Urothelium cell line (cell line): ENCODE measurements at regions not wholly inside any gene's neighbourhood (a gene's known extent, or its start where the extent isn't known, plus 50 kb on each side); places are given as distances from the start of the nearest gene placed in this dataset.
A peak's percentile ranks its signal among the peaks of the same experiment; 100 is the strongest.

Source experiments
- DNase-seq: peaks from one replicate; pipeline ENCODE4 v3.0.0; 2011; ENCODE audit warnings: low spot score, mixed read lengths
- FAIRE-seq: peaks from 2 replicates; lab custom pipeline; 2011; peaks lifted over from hg19 to GRCh38; lab: Jason Lieb, UNC

DNA sequence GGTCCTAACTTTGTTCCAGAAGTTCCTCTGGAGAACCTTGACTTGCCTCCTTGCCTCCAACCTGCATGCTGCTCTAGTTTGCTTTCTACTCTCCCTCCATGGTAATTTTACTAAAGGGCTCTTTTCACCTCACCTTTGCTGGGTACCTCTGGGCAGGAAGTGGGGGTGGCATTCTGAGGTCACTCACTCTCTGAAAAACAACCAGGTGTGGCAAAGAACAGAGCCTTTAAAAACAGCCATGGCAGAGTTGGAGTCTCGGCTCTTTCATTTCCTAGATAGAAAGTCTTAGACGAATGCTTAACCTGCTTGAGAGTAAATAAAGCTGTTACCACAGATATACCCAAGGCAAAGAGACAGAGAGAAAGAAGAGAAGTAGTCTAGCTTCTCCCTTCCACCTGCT, 827.9 kb downstream of the BCL11B start:
- DNase-seq, result no peak
- FAIRE-seq, result no peak

DNA sequence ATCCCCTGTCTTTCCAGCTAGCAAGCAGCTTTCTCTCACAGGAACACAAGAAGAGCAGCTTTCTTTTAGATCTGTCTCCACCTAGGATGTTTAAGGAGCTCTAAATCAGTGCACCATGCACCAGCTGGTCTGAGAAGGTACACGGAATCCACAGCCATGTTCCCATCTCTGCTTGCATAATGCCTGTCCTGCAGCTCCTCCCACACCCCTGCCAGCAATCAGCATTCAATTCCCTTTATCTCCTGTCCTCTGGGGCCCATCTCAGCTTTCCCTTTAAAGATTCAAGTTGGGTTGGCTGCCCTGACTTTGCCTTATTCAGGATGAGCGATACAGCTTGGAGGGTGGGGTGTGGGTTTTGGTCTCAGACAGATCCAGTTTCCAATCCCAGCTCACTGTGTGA, 826.3 kb downstream of the BCL11B start:
- DNase-seq (no peak), FAIRE-seq (no peak)

DNA sequence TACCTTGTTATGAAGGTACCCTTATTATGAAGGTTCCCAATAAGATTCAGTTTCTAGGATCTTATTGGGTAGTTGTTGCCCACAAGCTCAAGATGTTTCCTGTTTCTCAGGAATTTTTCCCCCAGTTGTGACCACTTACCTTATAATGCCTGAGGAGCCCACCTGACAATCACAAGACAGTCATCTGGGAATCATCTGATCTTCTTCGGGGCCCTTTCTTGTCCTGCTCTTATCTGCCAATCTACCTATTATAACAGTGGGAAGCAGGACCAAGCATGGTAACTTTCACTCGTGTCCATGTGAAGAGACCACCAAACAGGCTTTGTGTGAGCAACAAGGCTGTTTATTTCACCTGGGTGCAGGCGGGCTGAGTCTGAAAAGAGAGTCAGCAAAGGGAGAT, 825.5 kb downstream of the BCL11B start:
- DNase-seq (no peak), FAIRE-seq (no peak)

DNA sequence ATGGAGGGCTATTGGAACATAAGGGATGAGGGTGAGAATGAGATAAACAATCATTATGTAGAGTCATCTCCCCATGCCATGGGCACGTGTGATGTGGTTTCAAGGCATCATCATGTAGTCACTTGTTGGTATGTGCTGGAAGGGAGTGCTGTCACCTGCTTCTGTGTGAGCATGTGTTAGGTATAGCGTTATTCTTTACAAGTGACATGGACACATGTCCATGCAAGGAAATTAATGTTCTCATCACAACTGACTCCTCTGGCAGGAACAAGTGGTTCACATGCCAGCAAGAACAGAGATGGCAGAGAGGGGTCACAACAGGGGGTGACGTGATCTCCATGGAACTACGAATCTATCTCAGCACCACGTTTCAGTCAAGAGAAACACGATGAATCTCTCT, 815.8 kb downstream of the BCL11B start:
- FAIRE-seq (no peak), DNase-seq (no peak)

DNA sequence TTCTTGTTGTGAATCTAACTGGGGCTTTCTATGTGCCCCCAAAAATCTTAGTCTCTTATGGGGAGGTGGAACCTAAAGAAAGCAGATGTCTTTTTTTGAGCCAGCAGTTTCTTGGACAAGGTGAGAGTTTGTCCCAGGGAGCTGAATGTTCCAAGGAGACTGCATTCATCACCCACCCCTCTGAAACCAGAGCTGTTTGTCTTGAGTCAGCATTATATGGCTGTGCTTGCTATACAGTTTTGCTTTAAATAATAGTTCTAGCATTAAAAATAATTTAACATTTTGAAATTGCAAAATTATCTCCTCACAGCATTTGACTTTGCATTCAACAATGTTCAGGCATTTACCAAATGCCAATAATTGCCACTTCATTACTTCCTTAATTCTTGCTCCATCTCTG, 813.3 kb downstream of the BCL11B start:
- no peak for FAIRE-seq
- DNase-seq, result no peak

DNA sequence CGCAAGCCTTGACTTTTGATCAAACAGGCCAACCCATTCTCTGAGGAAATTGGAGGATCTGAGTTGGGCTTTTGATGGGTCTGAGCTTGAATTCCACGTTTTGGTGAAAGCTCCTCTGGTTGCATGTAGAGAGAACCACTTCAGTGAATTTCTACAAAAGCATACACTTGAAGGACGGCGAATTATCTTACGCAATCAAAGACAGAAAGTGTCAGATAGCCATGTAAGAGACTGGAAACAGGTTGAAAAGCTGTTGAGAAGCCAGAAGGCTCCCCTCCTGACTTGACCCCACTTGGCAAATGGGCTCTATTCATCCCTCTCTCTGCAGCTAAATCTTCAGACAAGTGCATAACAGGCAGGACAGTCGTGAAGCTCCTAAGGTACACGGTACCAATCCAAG, 809.1 kb downstream of the BCL11B start:
- FAIRE-seq (no peak), DNase-seq (no peak)

DNA sequence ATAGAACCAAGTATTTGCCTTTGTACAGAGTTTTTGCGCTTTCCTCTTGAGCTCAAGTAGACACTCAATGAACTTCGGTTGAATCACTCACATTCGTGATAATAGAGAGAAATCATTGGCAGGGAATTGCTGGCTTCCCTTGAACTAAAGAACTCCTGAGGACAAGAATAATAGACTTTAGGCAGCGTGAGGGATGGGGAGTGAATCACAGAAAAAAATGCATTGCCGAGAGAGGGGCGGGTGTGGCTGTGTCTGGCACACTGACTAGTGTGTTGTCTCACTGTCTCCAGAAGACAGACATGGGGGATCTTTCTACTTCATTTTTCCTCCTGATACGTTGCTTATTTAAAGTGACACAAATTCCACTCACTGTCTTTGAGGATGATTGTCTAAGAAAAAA, 805.2 kb downstream of the BCL11B start:
- DNase-seq (no peak), FAIRE-seq (no peak)

DNA sequence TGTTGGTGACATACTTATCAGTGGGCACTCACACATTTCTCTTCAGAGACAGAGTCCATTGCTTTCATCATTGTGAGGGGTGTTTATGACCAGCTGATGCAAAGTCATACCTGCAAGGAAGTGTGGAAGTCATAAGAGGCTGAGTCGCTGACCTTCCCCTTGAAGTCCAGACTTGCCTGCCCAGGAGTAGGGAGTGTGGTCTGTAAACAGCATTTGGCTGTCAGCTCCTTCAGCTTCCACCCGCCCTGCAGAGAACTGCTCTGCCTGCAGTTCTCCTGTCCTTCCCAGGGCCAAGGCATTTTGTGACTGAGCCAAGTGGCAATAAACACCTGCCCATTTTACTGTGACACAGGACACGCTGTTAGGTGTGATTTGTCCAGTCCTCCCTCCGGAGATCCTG, 801.3 kb downstream of the BCL11B start:
- DNase-seq (no peak), FAIRE-seq (no peak)

DNA sequence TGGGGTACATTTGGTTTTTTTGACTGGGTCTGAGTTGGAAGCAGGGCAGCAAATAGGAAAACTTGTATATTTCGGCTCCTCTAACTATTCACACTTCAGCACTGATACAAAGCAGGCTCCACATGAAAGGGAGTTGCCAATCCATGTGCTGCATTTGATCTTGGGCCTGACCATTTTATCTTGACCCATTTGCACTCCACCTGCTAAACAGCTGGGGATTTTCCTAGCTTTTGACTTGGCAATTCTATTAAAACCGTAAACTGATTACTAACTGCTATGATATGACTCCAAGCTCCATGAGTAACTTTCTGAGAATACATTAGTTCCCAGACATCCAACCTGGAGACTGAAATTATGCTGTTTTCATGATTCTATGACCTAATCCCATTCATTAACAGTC, 797.1 kb downstream of the BCL11B start:
- FAIRE-seq, result no peak
- DNase-seq, result no peak

DNA sequence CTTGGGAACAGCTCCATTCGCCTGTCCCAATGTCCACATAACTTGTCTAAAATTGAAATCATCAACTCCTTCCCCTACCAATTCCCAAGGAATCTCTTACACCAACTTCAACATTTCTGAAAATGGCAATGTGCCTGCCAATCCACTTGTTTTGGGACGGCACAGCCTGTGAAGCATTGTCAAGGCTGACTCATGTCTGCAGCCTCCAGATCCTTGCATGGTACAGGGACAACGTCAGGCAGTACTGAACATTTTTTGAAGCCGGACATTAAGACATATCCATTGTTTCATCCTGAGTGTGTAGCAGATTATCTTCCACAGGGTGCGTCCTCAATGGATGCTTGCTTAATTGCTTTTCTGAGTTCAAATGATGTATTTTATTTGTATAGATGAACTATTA, 794.1 kb downstream of the BCL11B start:
- no peak for FAIRE-seq

DNA sequence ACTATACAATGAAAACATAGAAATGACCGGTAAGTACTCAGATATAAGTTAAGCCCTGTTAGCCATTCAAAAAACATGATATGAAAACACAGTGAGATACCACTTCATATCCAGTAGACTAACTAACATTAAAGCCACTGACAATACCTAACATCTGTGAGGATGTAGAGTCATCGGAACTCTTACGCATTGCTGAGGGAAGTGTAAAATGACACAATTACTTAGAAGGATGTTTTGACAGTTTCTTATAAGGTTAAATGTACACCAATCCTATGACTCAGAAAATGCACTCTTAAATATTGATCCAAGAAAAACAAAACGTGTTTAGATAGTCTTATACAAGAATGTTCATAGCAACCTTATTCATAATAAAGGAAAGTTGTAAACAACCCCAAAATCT, 782.9 kb downstream of the BCL11B start:
- FAIRE-seq (no peak), DNase-seq (no peak)

More for the DNA sequence above, 794.1 kb downstream of the BCL11B start:
- DNase-seq, result no peak

DNA sequence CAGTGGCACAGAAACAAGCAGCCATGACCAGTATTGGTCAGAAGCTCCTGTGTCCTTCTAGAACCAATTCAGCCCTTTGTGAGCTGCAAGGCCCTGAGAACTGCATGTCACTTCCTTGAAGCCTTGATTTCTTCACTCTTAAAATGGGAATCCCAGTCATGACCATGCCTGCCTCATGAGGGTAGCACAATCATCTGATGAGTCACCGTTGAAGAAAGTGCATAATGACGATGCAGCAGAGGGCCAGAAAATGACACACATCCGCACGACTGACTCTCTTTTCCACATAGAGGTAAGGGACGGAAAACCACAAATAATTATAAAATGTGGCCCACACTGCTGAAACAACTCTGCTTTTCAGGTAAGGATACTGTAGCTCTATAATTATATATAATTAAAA, 777.4 kb downstream of the BCL11B start:
- FAIRE-seq, result no peak
- DNase-seq, result peak; percentile 27

DNA sequence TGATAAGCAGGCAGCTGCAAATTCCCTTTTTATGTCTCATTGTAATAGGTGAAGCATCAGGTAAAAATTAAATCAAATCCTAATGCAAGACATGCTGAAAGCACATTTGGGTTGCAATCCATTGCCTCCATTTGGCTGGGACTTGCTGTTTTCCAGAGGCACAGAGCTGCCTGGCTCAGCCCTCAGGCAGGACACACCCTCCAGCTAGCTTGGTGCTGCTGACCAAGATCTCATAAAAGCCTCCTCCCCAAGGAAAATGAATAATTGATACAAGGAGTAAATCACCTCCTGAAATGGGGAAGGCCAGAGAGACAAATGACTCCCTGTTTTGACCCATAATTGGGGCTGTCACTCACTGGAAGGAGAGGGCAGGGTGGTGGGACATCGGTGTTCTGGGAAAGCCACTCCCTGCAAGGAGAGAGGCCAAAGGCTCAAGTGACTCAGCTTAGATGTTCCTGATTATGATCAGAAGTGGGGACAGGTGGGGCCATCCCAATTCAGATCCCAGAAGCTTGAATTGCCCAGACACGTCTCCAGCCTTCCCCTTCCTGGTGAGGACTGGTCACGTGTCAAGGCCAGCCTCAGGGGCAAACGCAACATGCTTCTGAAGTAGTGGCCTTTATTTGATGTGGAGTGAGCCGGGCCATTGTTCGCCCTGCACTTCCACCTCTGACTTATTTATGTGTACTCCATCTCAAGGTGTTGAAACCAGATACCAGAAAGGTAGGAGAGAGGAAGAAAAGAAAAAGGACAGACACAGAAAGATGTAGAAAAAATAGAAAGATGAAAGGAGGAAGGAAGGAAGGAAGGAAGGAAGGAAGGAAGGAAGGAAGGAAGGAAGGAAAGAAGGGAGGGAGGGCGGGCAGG, 773.7 kb downstream of the BCL11B start:
- FAIRE-seq, result no peak
- DNase-seq, result no peak

DNA sequence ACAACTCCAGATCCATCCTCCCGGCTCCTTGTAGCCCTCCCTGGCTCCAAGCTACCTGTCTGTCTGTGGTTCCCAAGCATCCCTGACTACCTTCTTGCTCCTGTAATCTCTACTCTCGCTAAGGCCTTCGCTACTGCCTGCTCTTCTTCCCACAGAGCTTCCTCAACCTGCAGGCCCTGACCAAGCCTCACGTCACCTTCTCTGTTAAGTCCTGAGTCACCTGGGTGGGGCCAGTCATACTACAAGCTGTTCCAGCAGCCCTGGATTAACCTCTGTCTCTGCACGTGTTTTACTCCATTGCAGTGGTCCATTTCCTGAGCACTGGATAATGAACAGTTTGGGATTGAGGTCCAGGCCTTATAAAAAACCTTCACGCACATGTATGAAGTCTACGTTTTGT, 770.7 kb downstream of the BCL11B start:
- FAIRE-seq, result no peak
- no peak for DNase-seq

DNA sequence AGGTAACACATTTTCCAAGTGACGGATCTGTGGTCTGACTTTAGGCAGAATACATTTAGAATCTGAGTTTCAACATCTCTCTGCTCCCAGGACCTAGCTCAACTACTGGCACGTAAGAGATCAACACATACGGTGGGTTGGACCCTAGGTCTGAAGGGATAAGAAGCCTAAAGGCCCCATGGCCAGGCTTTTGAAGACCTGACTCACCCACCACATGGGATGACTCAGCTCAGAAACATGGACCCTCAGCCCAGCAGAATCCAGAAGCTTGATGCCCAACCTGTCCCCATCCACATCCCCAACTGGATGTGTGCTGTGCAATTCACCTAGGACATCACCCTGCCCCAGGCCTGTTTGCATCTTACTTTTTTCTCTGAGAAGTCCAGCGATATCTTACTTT, 770.2 kb downstream of the BCL11B start:
- FAIRE-seq (no peak), DNase-seq (no peak)

DNA sequence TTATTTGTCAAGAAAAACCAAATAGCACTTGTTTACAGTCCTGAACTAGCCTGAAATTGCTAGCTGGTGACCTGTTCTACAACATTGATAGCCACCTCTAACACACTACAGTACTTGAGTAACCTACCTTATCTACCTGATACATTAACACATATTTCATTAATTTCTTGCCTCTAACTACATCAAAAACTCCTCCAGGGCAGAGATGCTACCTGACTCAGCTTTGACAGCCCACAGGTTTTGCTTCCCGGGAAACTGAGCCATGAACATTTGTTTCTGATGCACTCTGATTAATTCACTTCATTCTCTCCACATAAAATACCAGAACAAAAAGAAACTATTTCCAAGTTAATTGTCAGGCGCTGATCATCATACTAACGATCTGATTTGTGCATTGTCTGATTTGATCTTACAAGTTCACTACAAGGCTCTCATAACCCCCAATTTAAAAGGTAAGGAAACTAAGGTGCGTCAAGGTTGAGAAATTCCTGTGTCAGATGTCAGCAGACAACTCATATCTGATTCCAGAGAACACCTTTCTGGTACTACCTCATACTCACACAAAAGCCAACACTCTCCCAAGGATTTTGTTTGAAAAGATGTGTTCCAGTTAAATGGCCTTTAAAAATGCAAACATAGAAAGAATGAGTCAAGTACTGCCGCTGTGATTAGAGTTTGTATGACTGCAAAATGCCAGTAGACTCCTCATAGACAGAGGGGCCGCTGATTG, 768.7 kb downstream of the BCL11B start:
- no peak for DNase-seq
- FAIRE-seq, result no peak

DNA sequence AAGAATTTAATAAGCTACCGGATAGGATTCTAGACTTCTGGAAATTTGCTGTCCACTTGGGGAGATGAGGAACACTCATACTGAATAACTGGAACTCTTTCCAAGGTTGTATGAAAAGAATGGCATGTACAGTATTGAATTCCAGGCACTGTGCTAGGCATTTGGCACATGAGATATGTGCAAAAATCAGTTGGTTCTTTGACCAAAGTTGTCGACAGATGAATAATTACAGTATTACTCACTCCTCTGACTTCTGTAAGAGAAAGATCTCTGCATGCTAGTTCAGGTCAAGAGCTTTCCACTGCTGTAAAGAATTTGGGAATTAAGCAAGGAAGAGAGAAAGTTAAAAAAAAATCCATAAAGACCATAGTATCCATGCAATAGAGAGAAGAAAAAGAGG, 764.7 kb downstream of the BCL11B start:
- FAIRE-seq (no peak), DNase-seq (no peak)

DNA sequence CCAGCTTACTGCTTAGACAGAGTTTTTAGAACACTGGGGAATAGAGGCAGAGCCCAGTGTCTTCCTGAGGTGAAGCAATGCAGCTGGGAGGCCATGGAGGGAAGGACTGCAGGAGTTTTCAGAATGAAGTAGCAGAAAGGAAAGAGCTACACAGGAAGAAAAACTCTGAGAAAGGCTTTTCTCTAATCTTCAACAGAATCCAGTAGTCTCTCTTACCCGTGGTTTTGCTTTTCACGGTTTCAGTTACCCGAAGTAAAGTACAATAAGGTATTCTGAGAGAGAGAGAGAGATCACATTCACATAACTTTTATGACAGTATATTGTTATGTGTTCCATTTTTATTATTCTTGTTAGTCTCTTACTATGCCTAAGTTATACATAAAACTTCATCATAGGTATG, 761.6 kb downstream of the BCL11B start:
- DNase-seq (no peak), FAIRE-seq (no peak)

DNA sequence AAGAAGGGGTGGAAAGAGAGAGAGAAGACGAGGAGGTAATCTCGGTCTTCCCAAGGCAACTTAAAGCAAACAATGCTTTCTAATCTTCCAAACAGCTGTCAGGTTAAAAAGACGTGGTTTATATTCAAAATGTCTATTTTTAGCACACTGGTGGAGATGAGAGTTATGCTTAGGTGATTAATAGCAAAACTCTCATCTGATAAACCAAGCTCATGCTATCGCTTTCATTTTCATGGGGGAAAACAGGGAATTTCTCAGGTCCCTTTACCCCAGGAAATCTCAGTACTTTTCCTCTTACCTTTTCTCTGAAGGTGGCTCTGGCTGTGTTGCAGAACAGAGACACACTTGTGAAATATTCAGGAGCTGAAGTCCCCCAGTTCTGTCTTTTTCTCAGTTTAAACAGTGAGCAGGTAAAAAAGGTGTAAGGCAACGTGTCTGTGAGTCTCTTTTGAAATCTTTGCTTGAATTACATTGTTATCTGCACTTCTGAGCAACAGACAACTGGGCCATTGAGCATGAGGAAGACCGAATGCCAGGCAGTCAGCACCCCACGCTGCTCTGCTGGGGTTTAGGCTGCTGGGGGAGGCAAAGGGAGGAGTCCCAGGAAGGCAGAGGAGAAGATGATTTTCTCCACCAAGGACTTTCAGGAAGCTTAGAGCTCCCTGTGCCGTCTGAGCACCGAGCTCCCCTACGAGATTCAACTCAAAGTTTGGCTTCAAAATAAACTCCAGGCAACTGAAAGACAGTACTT, 759.3 kb downstream of the BCL11B start:
- FAIRE-seq, result no peak

DNA sequence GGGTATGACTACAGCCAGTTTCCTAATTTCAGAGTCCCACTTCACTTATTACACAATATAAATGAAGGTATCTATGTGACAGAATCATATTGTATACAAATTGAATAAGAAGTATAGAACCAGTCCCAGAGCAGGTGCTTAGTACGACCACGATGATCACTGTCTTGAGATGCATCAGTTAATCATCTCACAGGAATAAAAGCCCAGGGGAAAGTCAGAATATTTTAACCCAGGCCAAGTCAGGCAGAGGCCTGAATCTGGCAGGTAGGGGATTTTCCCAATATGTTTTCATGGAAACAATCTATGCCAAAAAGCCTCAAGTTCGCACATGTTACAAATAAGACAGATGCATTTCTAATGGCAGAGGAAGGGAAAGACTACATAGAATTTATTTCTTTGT, 758.4 kb downstream of the BCL11B start:
- DNase-seq, result no peak
- no peak for FAIRE-seq

More for the DNA sequence above, 759.3 kb downstream of the BCL11B start:
- DNase-seq, result no peak

DNA sequence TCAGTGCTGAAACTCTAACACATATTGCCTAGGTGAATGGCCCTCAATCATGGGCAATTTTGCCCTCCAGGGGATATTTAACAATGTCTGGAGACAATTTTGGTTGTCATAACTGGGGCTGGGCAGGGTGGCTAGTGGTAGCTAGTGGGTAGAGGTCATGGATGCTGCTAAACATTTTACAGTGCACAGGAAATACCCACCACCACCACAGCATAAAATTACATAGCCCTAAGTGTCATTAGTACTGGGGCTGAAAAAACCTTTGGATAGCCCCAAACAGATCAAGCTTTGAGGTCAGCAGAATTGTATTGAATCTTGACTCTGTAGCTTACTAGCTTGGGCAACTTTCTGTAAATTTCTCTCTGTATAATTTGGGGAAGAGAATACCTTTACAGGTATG, 758.0 kb downstream of the BCL11B start:
- no peak for FAIRE-seq

DNA sequence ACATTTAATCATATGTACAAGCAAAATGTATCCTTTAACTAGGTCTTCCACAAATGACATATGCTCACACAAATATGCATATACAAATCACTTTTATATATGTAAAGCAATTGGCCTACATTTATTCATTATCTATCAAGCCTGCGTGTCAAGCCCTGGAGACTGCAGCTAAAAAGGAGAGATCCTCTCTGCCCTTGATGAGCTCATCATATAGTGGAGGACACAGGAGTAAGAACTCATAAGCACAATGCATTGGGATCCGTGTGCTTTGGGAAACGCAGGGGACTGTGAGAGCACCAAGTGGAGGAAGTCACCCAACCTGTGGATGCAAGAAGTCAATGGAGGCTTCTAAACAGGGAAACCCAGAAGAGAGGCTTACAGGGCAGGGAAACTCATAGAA, 735.7 kb downstream of the BCL11B start:
- FAIRE-seq, result no peak
- no peak for DNase-seq

More for the DNA sequence above, 758.0 kb downstream of the BCL11B start:
- DNase-seq, result no peak
